ENCODE measurements at regions not wholly inside any gene's neighbourhood (a gene's known extent, or its start where the extent isn't known, plus 50 kb on each side); places are given as distances from the start of the nearest gene placed in this dataset.

DNA sequence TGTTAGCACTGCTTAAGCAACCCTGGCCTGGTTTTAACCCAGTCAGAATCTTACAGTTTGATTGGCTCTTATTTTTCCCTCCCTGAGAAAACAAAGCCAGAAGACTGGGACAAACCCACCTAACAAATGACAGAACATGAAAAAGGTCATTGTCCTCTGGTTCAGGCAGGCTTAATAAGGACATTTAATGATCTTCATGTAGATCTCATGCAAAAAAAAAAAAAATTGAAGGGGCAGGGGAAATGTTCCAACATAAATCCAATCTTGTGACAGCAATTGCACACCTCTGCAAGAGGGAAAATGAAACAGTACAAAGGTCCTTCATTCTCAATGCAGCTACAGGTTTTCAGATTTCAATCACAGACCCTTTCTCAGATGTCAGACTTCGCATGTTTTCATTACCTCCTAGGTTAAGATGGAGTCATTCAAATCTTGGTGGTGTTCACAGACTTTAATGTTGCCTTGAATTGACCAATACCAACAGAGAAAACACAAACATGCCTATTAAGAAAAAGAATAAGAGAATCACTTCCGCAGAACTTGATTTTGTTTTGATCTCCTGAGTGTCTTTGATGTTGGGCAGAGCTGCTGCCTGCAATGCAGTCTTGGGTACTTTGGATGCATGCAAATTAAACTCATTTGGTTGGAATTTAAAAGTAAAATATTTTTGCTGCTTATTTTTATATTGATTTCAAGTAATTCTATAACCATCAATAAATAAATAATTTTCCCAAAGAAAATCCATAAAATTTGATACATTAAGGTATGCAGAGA, 359.0 kb downstream of the BTG1 start:
- Mint-ChIP-seq H3K27me3 (peaks cover 9% of the 10 kb centered on the region), H3K27ac (no peak overlapping the region), H3K4me3 (no peak overlapping the region), H3K4me1 (peaks cover 0 to 2% (median 0%) of the 10 kb centered on the region in 3 donors), H3K36me3 (peaks cover 4% of the 10 kb centered on the region), H3K9me3 (peaks cover 0 to 2% (median 0%) of the 10 kb centered on the region in 3 donors)

DNA sequence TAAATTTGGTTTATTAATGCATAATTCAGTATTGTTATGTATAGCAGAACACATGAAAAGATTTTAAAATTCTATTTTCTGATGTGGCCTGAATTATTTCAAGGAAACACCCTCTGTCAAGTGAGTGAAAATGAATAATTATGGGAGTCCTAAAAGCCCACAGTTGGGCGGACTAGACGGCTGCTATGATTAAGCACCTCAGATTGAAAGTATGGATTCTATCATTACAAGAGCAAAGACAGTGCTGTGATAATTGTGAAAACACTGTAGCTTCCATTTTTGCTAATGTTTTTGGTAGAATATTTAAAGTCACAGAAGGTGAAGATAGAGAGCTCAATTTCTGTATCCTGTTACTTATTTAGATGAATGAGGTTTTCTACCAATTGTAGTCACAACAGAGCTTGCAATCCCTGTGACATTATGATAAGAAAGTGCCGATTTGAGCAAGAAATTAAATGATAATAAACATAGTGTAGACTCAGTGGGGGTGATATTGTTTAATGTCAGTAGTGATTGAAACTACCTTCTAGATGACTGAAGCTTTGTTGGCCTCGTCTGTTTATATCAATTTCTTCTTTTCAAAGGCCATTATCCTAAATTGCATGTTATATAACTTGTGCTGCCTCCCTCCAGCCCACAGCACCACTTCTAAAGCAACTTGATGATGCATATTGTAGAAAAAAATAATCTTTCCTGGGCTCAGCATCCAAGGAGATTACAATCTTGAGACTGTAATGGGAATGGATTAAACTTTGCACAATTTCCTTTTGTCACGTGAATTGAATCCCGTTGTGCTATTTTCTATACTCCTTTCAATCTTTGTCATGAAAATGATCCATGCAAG, 359.8 kb downstream of the BTG1 start:
- Mint-ChIP-seq H3K27me3 (peaks cover 8% of the 10 kb centered on the region), H3K36me3 (peaks cover 4% of the 10 kb centered on the region), H3K4me3 (no peak overlapping the region), H3K27ac (no peak overlapping the region), H3K4me1 (peaks cover 0 to 2% (median 0%) of the 10 kb centered on the region in 3 donors), H3K9me3 (peaks cover 0 to 2% (median 0%) of the 10 kb centered on the region in 3 donors)

DNA sequence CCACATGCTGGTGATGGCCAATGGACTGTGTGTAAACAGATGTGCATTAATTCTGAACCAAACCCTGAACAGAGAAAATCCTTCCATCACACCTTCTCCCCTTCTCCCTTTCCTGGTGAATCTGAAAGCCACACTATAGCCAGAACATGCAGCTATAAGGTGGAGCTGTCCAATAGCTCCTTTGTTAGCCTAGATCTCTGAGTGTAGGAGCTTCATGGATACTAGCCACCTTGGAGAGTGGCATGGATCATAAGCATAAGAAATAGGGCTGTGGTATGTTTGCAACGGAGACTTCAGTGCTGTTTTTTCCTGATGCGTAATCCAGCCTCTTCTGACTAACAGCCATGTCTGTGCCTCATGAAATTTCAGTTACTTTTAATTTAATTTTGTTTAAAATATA, 364.5 kb downstream of the BTG1 start:
- peaks cover 8% of the 10 kb centered on the region for H3K27me3 Mint-ChIP-seq
- H3K4me1 Mint-ChIP-seq = peaks cover 19 to 22% (median 19%) of the 10 kb centered on the region in 3 donors
- H3K27ac Mint-ChIP-seq = no peak overlapping the region
- no peak overlapping the region for H3K4me3 Mint-ChIP-seq
- H3K36me3 Mint-ChIP-seq = peaks cover 1% of the 10 kb centered on the region
- H3K9me3 Mint-ChIP-seq = peaks cover 0 to 2% (median 0%) of the 10 kb centered on the region in 3 donors

DNA sequence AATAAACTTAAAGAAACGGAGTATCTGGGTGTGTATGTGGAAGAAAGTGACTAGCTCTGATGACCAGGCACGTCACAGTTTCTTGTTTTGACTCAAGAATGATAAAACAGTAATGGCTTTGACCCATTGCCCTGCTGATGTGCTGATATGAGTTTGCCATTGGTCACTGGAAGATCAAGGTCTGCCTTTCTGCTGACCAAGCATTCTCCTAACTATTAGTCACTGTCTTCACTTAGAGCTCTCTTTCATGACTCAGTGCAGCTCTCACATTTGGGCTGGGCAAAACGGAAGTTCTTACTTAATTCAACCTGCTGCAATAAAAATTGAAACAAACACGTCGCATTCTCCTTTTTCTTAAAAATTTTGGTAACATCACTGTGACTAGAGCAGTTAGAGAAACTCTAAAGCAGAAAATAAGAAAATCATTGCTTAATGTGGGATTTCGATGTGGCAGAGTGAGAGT, 366.7 kb downstream of the BTG1 start:
- peak overlapping the region; percentile 61 to 95 (median 69) for H3K27ac Mint-ChIP-seq
- H3K36me3 Mint-ChIP-seq = no peaks in the 10 kb centered on the region
- peaks cover 0 to 2% (median 0%) of the 10 kb centered on the region in 3 donors for H3K9me3 Mint-ChIP-seq
- peaks cover 17 to 22% (median 19%) of the 10 kb centered on the region in 3 donors for H3K4me1 Mint-ChIP-seq
- peaks cover 8% of the 10 kb centered on the region for H3K27me3 Mint-ChIP-seq
- H3K4me3 Mint-ChIP-seq = peak overlapping the region; percentile 26 to 87 (median 68)

DNA sequence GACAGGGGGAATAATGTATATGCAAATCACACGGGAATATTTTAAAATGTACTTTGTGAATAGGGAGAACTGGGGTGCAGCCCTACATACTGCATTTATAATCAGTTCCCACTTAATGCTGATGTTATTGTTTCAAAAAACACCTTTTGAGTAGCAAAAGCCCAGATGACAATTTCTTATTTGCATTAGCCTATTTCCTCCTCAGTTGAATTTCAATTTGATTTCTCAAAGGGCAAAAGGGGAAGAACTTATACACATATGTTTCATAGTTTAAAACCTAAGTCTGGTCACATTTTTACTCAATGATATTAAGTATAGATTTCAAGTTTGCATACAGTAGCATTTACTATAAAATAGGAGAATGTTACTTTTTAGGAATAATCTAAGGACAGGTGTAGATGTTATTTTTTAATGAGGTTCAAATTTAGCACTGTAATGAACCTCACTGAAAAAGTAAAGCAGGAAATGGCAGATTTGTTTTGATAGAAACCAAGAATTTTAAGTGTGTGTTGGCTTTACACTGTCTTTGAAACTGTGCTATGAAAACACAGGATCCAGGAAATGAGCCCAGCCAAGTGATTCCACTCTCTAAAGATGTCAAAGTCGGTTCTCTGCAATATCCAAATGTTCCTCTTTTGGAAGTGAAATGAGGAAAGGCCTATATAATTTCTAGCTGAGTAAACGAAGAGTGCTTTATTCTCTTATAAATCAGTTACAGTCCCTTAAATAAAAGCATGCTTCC, 367.4 kb downstream of the BTG1 start:
- Mint-ChIP-seq H3K36me3 (no peaks in the 10 kb centered on the region), H3K4me3 (peak overlapping the region; percentile 4 to 87 (median 68)), H3K9me3 (peaks cover 0 to 2% (median 0%) of the 10 kb centered on the region in 3 donors), H3K27me3 (peaks cover 7% of the 10 kb centered on the region), H3K4me1 (peaks cover 17 to 22% (median 19%) of the 10 kb centered on the region in 3 donors), H3K27ac (peak overlapping the region; percentile 61 to 95 (median 69))

GRCh38 chr12:91777268-91777992, 368.2 kb downstream of the BTG1 start:
- no peaks in the 10 kb centered on the region for H3K9me3 Mint-ChIP-seq
- H3K27me3 Mint-ChIP-seq = peaks cover 2% of the 10 kb centered on the region
- no peaks in the 10 kb centered on the region for H3K36me3 Mint-ChIP-seq
- H3K4me1 Mint-ChIP-seq = peaks cover 17 to 22% (median 19%) of the 10 kb centered on the region in 3 donors
- peak overlapping the region; percentile 61 to 95 (median 69) for H3K27ac Mint-ChIP-seq
- peak overlapping the region in 1 of 4 donors; percentile 86 for H3K4me3 Mint-ChIP-seq

- Mint-ChIP-seq H3K27ac (no peak overlapping the region), H3K9me3 (no peaks in the 10 kb centered on the region), H3K4me3 (no peak overlapping the region), H3K36me3 (no peaks in the 10 kb centered on the region), H3K27me3 (no peaks in the 10 kb centered on the region), H3K4me1 (peaks cover 17 to 22% (median 18%) of the 10 kb centered on the region in 3 donors)
Observed at GRCh38 chr12:91774434-91774921, 371.2 kb downstream of the BTG1 start.

GRCh38 chr12:91773749-91774429, 371.8 kb downstream of the BTG1 start:
- Mint-ChIP-seq H3K4me3 (no peak overlapping the region), H3K27me3 (no peaks in the 10 kb centered on the region), H3K27ac (no peak overlapping the region), H3K36me3 (no peaks in the 10 kb centered on the region), H3K4me1 (peaks cover 13 to 17% (median 13%) of the 10 kb centered on the region in 3 donors), H3K9me3 (no peaks in the 10 kb centered on the region)

DNA sequence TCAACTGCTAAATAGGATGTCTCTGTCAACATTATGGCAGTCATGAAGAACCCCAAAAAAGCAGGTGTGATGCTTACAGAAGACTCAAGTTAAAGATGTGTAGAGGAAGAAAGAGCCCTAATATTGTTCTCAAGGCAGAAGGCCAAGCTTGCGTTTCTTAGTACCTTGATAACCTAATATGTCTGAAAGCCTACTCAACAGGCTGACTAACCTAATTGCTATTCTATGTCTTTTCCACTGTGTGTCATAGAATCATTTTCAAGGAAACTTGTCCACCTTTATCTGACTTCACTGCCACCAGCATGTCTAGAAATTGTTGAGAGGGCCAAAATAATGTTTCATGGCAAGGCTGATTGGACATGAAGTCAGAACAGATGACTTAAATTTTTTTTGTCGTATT, 373.2 kb downstream of the BTG1 start:
- Mint-ChIP-seq H3K4me1 (peaks cover under 1 to 2% (median 2%) of the 10 kb centered on the region in 3 donors), H3K9me3 (no peaks in the 10 kb centered on the region), H3K27me3 (no peaks in the 10 kb centered on the region), H3K4me3 (no peak overlapping the region), H3K27ac (no peak overlapping the region), H3K36me3 (no peaks in the 10 kb centered on the region)

GRCh38 chr12:91769736-91770135, 375.9 kb downstream of the BTG1 start:
- no peak overlapping the region for H3K4me3 Mint-ChIP-seq
- H3K9me3 Mint-ChIP-seq = no peaks in the 10 kb centered on the region

GRCh38 chr12:91767237-91767636, 378.4 kb downstream of the BTG1 start:
- Mint-ChIP-seq H3K27ac (no peak overlapping the region), H3K36me3 (no peaks in the 10 kb centered on the region), H3K4me3 (no peak overlapping the region), H3K4me1 (peaks cover 0 to 3% (median 0%) of the 10 kb centered on the region in 3 donors), H3K27me3 (no peaks in the 10 kb centered on the region), H3K9me3 (no peaks in the 10 kb centered on the region)

More at GRCh38 chr12:91769736-91770135, 375.9 kb downstream of the BTG1 start:
- Mint-ChIP-seq H3K27ac (no peak overlapping the region), H3K36me3 (no peaks in the 10 kb centered on the region), H3K27me3 (no peaks in the 10 kb centered on the region), H3K4me1 (peaks cover 0 to 3% (median 0%) of the 10 kb centered on the region in 3 donors)

- Mint-ChIP-seq H3K4me3 (no peak overlapping the region), H3K9me3 (peaks cover 1 to 2% (median 2%) of the 10 kb centered on the region in 3 donors), H3K36me3 (peaks cover 2% of the 10 kb centered on the region), H3K27me3 (no peaks in the 10 kb centered on the region), H3K27ac (no peak overlapping the region), H3K4me1 (peaks cover 0 to 3% (median 0%) of the 10 kb centered on the region in 3 donors)
Observed at GRCh38 chr12:91766454-91766853, 379.2 kb downstream of the BTG1 start.

DNA sequence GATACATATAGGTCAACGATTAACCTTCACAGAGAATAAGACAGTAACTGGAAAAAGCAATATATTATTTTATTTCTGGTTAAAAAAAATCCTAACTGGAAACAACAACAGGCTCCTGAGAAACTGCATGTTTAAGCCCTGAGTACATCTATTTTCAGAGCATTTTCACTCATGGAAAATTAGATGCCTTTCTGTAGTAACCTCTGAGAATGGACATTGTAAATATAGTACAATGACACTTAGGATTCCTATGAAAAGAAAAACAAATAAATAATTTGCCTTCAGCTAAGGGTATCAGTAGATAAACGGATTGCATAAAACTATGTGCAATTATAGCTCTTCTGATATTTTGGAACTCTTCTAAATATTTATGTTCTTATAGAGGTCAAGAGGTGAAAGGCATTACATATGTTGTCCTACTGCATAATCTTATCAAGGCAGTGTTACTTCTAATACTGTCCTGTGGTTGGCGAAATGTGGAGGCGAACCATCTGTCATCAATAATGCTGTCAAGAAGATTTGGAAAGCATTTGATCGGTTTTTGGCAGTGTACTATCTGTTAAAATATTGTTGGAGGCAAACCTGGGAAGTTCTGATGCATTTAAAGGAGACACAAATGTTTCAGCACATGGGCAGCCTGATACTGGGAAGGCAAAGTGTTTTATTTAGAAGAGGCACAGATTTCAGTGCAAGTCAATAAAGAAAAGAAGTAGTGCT, 381.8 kb downstream of the BTG1 start:
- Mint-ChIP-seq H3K4me3 (no peak overlapping the region), H3K36me3 (peaks cover 2% of the 10 kb centered on the region), H3K4me1 (peaks cover 0 to 3% (median 0%) of the 10 kb centered on the region in 3 donors), H3K9me3 (peaks cover 1 to 10% (median 4%) of the 10 kb centered on the region in 3 donors), H3K27ac (no peak overlapping the region), H3K27me3 (peaks cover 3% of the 10 kb centered on the region)
